22Rv1 (cell line): ENCODE measurements at regions not wholly inside any gene's neighbourhood (a gene's known extent, or its start where the extent isn't known, plus 50 kb on each side); places are given as distances from the start of the nearest gene placed in this dataset.

Experiments
- H3K27ac ChIP-seq: fragments of 450-650 bp; 2 replicates; pipeline ENCODE4 v1.5.1; 2017
- CTCF ChIP-seq: fragments of 450-650 bp; IDR thresholded peaks from 2 replicates; pipeline ENCODE4 v1.5.1; 2017; ENCODE audit warnings: mild to moderate bottlenecking
- ZFX ChIP-seq: fragments of 450-650 bp; IDR thresholded peaks from 2 replicates; pipeline ENCODE4 v1.6.1; 2017; ENCODE audit warnings: antibody characterized with exemption, borderline replicate concordance

- TF ChIP-seq CTCF = no peak
- TF ChIP-seq ZFX = no peak
- no peak overlapping the region for H3K27ac ChIP-seq
These were observed 94.8 kb downstream of the VIP start for GRCh38 chr6:152845421-152845820.

GRCh38 chr6:152846825-152847224 is 96.2 kb downstream of the VIP start:
- H3K27ac ChIP-seq = no peak overlapping the region
- TF ChIP-seq CTCF (no peak), ZFX (no peak)

- no peak overlapping the region for H3K27ac ChIP-seq
- no peak for TF ChIP-seq ZFX
- no peak for TF ChIP-seq CTCF
These were observed 98.3 kb downstream of the VIP start for GRCh38 chr6:152848919-152849318.

GRCh38 chr6:152854086-152854795 is 103.6 kb downstream of the VIP start:
- TF ChIP-seq CTCF (no peak), ZFX (no peak)
- H3K27ac ChIP-seq = no peak overlapping the region

GRCh38 chr6:152858141-152858540 is 107.5 kb downstream of the VIP start:
- TF ChIP-seq CTCF (no peak), ZFX (no peak)
- no peak overlapping the region for H3K27ac ChIP-seq

DNA sequence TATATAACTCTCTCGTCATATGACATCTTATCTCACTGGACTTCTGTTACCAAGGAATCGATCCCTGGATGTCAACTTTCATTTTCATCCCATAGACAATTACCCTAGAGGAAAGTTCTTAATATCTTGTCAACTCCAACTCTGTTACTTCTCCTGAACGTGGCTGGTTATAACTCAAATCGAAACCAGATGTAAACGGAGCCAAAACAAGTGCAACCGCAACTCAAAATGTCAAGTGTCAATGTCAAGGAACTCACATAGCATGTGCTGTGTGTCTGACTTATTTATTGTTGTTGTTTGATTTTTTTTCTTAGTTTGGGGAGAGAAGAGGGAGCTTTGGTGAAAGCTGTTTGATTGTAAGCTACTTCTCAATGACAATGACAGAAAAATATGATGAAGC is 108.6 kb downstream of the VIP start:
- TF ChIP-seq ZFX (no peak), CTCF (no peak)

GRCh38 chr6:152863618-152864326 is 113.2 kb downstream of the VIP start:
- H3K27ac ChIP-seq = no peak overlapping the region
- TF ChIP-seq CTCF (peak; percentile 83), ZFX (no peak)

More for the DNA sequence above, 108.6 kb downstream of the VIP start:
- no peak overlapping the region for H3K27ac ChIP-seq
